ENCODE measurements at regions not wholly inside any gene's neighbourhood (a gene's known extent, or its start where the extent isn't known, plus 50 kb on each side); places are given as distances from the start of the nearest gene placed in this dataset.

DNA sequence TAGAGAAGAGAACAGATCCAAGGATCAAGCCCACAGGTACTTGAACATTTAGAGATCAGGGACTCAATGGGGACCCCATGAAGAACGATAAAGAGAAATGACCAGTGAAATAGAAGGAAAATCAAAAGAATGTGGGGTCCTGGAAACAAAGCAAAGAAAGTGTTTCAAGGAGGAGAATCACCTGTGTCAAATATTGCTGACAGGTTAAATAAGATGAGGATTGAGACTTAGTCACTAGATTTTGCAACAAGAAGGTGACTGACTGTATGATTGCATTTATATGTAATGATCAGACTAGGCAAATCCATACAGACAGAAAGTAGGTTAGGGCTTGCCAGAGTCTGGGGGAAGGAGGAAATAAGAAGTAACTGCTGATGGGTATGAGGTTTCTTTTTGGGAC lies 254.9 kb upstream of the NPY start:
- ATAC-seq (ENCODE audit: low read depth) = no peak
- H3K9ac ChIP-seq (ENCODE audit: low read depth, low read length) = no peak overlapping the region
- H2AK9ac ChIP-seq (replicated peaks; ENCODE audit: low read depth, low read length, poor library complexity) = no peak overlapping the region
- no peak overlapping the region for H3K23ac ChIP-seq (ENCODE audit: low read depth, low read length)
- ChIA-PET CTCF (no interaction called here), POLR2A (ENCODE audit: unreplicated experiment) (no interaction called here)
- H3K27ac ChIP-seq (ENCODE audit: insufficient read depth, low read length) = no peak overlapping the region
- no peak overlapping the region for H2BK120ac ChIP-seq (ENCODE audit: low read depth, low read length)
- no peak overlapping the region for H4K91ac ChIP-seq (ENCODE audit: insufficient read depth, low read depth, low read length)
- no peaks in the 10 kb centered on the region for H3K27me3 ChIP-seq (ENCODE audit: control insufficient read depth, insufficient read depth, low read length)
- H3K4me3 ChIP-seq (ENCODE audit: insufficient read depth, low read depth, low read length) = no peak overlapping the region
- no peak overlapping the region for H4K5ac ChIP-seq (ENCODE audit: low read depth, low read length)
- no peak overlapping the region for H3K56ac ChIP-seq (ENCODE audit: extremely low read depth, insufficient read depth, low read length)
- DNase-seq = no peak
- H2AFZ ChIP-seq (replicated peaks; ENCODE audit: low read length, poor library complexity) = no peak overlapping the region
- dilution Hi-C loops (cut with HindIII; ENCODE audit: low sequenced_read_pairs, unreplicated experiment) = no loop called here
- H3K36me3 ChIP-seq (ENCODE audit: control insufficient read depth, insufficient read depth, low read length) = no peaks in the 10 kb centered on the region
- no peak overlapping the region for H4K8ac ChIP-seq (ENCODE audit: low read depth in 2 of 2, low read length in 2 of 2)
- WGBS, 2 experiments (ENCODE audit: extremely low coverage in 2 of 2, insufficient read length in 1 of 2) = 60% methylated on average over 1 of the region's 1 CpG; no CpG with 5 or more reads in 1 of the 2 experiments
- H2BK5ac ChIP-seq (ENCODE audit: low read depth, low read length, poor library complexity, severe bottlenecking) = no peak overlapping the region
- no peak overlapping the region for H2BK15ac ChIP-seq (ENCODE audit: low read depth, low read length)
- peaks cover 3% of the 10 kb centered on the region; the same call in 1 of the 2 replicates for H3K4me1 ChIP-seq (ENCODE audit: control insufficient read depth, insufficient read depth, low read length)
- intact Hi-C loops (cut with micrococcal nuclease) = no loop called here
- H2AK5ac ChIP-seq (ENCODE audit: low read depth, low read length) = no peak overlapping the region
- no peaks in the 10 kb centered on the region for H4K20me1 ChIP-seq (ENCODE audit: insufficient read depth, low read length)
- H2BK20ac ChIP-seq (ENCODE audit: low read depth, low read length) = no peak overlapping the region
- H3K4ac ChIP-seq (ENCODE audit: low read depth, low read length) = no peak overlapping the region
- H3K4me2 ChIP-seq (ENCODE audit: low read depth, low read length) = no peak overlapping the region
- no peaks in the 10 kb centered on the region for H3K9me3 ChIP-seq (ENCODE audit: control insufficient read depth, insufficient read depth, low read length)
- H3K9me1 ChIP-seq (ENCODE audit: insufficient read depth, low read length) = no peaks in the 10 kb centered on the region
- in situ Hi-C loops (cut with MboI; ENCODE audit: low sequenced_read_pairs) = no loop called here
- H3K18ac ChIP-seq (ENCODE audit: low read depth, low read length) = no peak overlapping the region
- no peak overlapping the region for H3K14ac ChIP-seq (replicated peaks; ENCODE audit: low read depth, low read length)
- BruUV-seq (replicated peaks) = no TSS peak
- peak; percentile 30; the same call in 1 of the 2 replicates for TF ChIP-seq MAFK (IDR thresholded peaks at IDR 0.05; ENCODE audit: low read depth, low read length)
- no peak for TF ChIP-seq MAZ (IDR thresholded peaks at IDR 0.05; ENCODE audit: borderline replicate concordance, low read depth, low read length)
- no peaks in the 10 kb centered on the region for H3K79me1 ChIP-seq (ENCODE audit: low read depth in 1 of 2, low read length in 2 of 2)

Measured in IMR-90 (cell line).